Colonic mucosa (tissue), 4 donors: ENCODE measurements at regions not wholly inside any gene's neighbourhood (a gene's known extent, or its start where the extent isn't known, plus 50 kb on each side); places are given as distances from the start of the nearest gene placed in this dataset.

Source experiments
- DNase-seq: peaks from one replicate; pipeline ENCODE4 v3.0.0-alpha.2; 2020
- H3K27ac ChIP-seq: fragments of 200-600 bp; one replicate; pipeline ENCODE4 v1.8.0; 2021
- H3K27me3 ChIP-seq: fragments of 200-600 bp; one replicate; pipeline ENCODE4 v1.8.0; 2021
- H3K36me3 ChIP-seq: fragments of 200-600 bp; one replicate; pipeline ENCODE4 v1.8.0; 2021
- H3K4me1 ChIP-seq: fragments of 200-600 bp; one replicate; pipeline ENCODE4 v1.8.0; 2021; ENCODE audit warnings: mild to moderate bottlenecking
- H3K4me3 ChIP-seq: fragments of 200-600 bp; one replicate; pipeline ENCODE4 v1.8.0; 2021
- H3K9ac ChIP-seq, 2 donors: one replicate each; pipeline ENCODE4 v1.7.0; 2013; ENCODE audit warnings: control low read depth in 2 of 2, low read depth in 2 of 2, low read length in 2 of 2
- H3K9me3 ChIP-seq: fragments of 200-600 bp; one replicate; pipeline ENCODE4 v1.8.0; 2021
- CTCF ChIP-seq: fragments of 200-600 bp; IDR thresholded peaks from one replicate; pipeline ENCODE4 v1.8.0; 2022; ENCODE audit warnings: antibody characterized with exemption, mild to moderate bottlenecking
- intact Hi-C: fragments of 100-400 bp; cut with DNase I; formaldehyde crosslinking; loops from one replicate; pipeline ENCODE4 v1.14.1; 2022
- donor health status: healthy.
- donor health status: DM: no; HTN: no; CAD: no.
- donor health status: DM: no; HTN: no; CAD: no.

- Histone ChIP-seq H3K36me3 (no peaks in the 10 kb centered on the region), H3K27ac (no peak overlapping the region), H3K4me1 (no peaks in the 10 kb centered on the region), H3K9me3 (no peaks in the 10 kb centered on the region), H3K27me3 (no peaks in the 10 kb centered on the region), H3K9ac (no peak overlapping the region), H3K4me3 (no peak overlapping the region)
- no peak for TF ChIP-seq CTCF
- intact Hi-C loops, result no loop called here
- DNase-seq, result no peak
These were observed 967.6 kb upstream of the GJE1 start for GRCh38 chr6:141165002-141165665.

- no peak for TF ChIP-seq CTCF
- Histone ChIP-seq H3K4me1 (no peaks in the 10 kb centered on the region), H3K9me3 (no peaks in the 10 kb centered on the region), H3K27me3 (no peaks in the 10 kb centered on the region), H3K36me3 (no peaks in the 10 kb centered on the region), H3K9ac (no peak overlapping the region), H3K4me3 (no peak overlapping the region), H3K27ac (no peak overlapping the region)
- intact Hi-C loops, result no loop called here
- DNase-seq, result no peak
These were observed 968.5 kb upstream of the GJE1 start for GRCh38 chr6:141164042-141164743.

GRCh38 chr6:141163107-141163506 lies 969.6 kb upstream of the GJE1 start:
- Histone ChIP-seq H3K9me3 (no peaks in the 10 kb centered on the region), H3K27me3 (no peaks in the 10 kb centered on the region), H3K4me3 (no peak overlapping the region), H3K36me3 (no peaks in the 10 kb centered on the region), H3K4me1 (no peaks in the 10 kb centered on the region), H3K27ac (no peak overlapping the region), H3K9ac (no peak overlapping the region)
- intact Hi-C loops, result no loop called here
- TF ChIP-seq CTCF, result no peak
- no peak for DNase-seq

- intact Hi-C loops, result no loop called here
- no peaks in the 10 kb centered on the region for H3K4me1 ChIP-seq
These were observed 974.0 kb upstream of the GJE1 start for GRCh38 chr6:141158740-141159139.

GRCh38 chr6:141153563-141153962 lies 979.2 kb upstream of the GJE1 start:
- Histone ChIP-seq H3K36me3 (no peaks in the 10 kb centered on the region), H3K27ac (no peak overlapping the region), H3K27me3 (no peaks in the 10 kb centered on the region), H3K4me1 (no peaks in the 10 kb centered on the region), H3K9me3 (no peaks in the 10 kb centered on the region), H3K9ac (no peak overlapping the region), H3K4me3 (no peak overlapping the region)
- no peak for TF ChIP-seq CTCF
- intact Hi-C loops, result no loop called here
- DNase-seq, result no peak

More at GRCh38 chr6:141158740-141159139, 974.0 kb upstream of the GJE1 start:
- H3K9me3 ChIP-seq, result no peaks in the 10 kb centered on the region
- DNase-seq, result no peak
- H3K27me3 ChIP-seq, result no peaks in the 10 kb centered on the region
- H3K4me3 ChIP-seq, result no peak overlapping the region
- no peak overlapping the region for H3K9ac ChIP-seq
- no peak for TF ChIP-seq CTCF
- no peaks in the 10 kb centered on the region for H3K36me3 ChIP-seq
- no peak overlapping the region for H3K27ac ChIP-seq
